ENCODE measurements at regions not wholly inside any gene's neighbourhood (a gene's known extent, or its start where the extent isn't known, plus 50 kb on each side); places are given as distances from the start of the nearest gene placed in this dataset.

DNA sequence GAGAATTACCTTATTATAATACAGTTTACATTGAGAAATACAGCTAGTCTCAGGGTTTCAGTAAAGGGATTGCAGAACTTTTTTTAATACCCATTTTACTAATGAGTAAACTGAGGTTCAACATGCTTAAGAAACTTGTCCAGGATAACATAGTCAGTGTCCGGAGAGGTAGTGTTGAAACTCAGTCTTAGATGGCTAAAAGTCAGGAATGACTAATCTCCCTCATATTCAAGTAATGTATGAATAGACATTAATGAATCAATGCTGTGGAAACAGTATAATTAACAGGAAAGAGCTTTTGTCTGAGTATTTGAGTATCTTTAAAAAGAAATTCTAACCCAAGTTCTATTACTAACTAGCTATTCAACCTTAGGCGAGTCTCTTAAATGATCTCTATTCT, 397.6 kb downstream of the PLA2G4A start:
- Histone ChIP-seq H3K36me3 (no peaks in the 10 kb centered on the region), H3K4me1 (no peaks in the 10 kb centered on the region), H3K9me3 (peaks cover 0 to 26% (median 17%) of the 10 kb centered on the region in 8 donors), H3K27ac (no peak overlapping the region), H3K27me3 (replicated peaks in 1 of 7) (no peaks in the 10 kb centered on the region), H3K4me3 (no peak overlapping the region)
- no peak for DNase-seq
- no peak for TF ChIP-seq CTCF (IDR thresholded peaks at IDR 0.05 in 8 of 11, conservative IDR thresholded peaks at IDR 0.05 in 3 of 11)
- 44 to 93% (median 59%) methylated on average over 2 of the region's 2 CpGs for WGBS, 5 donors
- intact Hi-C loops (cut with DNase I; ENCODE audit: low total_unique reads), result no loop called here

DNA sequence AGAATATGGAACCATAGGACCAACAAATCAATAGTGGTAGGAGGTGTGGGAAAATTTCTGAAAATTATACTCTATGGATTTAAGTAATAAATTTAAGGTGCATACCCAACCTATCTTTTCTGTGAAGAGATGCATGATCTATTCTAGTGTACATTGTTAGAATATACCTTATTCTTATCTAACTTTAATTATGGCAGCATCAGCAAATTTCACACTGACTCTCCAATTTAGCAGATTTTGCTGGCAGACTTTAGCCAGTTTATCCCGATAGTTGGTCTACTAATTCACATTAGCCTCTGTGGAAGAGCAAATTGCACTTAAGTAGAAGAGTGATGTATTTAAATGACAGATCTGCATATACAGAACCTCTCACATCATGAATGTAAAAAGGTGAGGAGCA, 400.0 kb downstream of the PLA2G4A start:
- Histone ChIP-seq H3K27me3 (replicated peaks in 1 of 7) (no peaks in the 10 kb centered on the region), H3K4me3 (no peak overlapping the region), H3K36me3 (no peaks in the 10 kb centered on the region), H3K4me1 (no peaks in the 10 kb centered on the region), H3K27ac (no peak overlapping the region), H3K9me3 (peaks cover 0 to 5% (median 1%) of the 10 kb centered on the region in 8 donors)
- intact Hi-C loops (cut with DNase I; ENCODE audit: low total_unique reads), result no loop called here
- TF ChIP-seq POLR2AphosphoS5 (IDR thresholded peaks at IDR 0.05), result no peak
- 79 to 96% (median 89%) methylated on average over 1 of the region's 1 CpG for WGBS, 5 donors
- no peak for DNase-seq

- TF ChIP-seq POLR2AphosphoS5 (IDR thresholded peaks at IDR 0.05) (no peak), POLR2A (IDR thresholded peaks at IDR 0.05) (no peak), CTCF (IDR thresholded peaks at IDR 0.05 in 8 of 11, conservative IDR thresholded peaks at IDR 0.05 in 3 of 11) (no peak)
- H3K27ac ChIP-seq, result no peak overlapping the region
- intact Hi-C loops (cut with DNase I; ENCODE audit: low total_unique reads), result no loop called here
- no peak for DNase-seq
- H3K4me1 ChIP-seq, result no peaks in the 10 kb centered on the region
- no peak overlapping the region for H3K4me3 ChIP-seq
- H3K36me3 ChIP-seq, result no peaks in the 10 kb centered on the region
- no peaks in the 10 kb centered on the region for H3K9me3 ChIP-seq
- H3K27me3 ChIP-seq (replicated peaks in 1 of 7), result no peaks in the 10 kb centered on the region
Measured at GRCh38 chr1:187229496-187229895, 400.7 kb downstream of the PLA2G4A start.

- 73 to 80% (median 77%) methylated on average over 1 of the region's 1 CpG for WGBS, 5 donors
Measured at GRCh38 chr1:187234706-187235105, 406.0 kb downstream of the PLA2G4A start.

More at GRCh38 chr1:187234706-187235105, 406.0 kb downstream of the PLA2G4A start:
- H3K4me3 ChIP-seq, result no peak overlapping the region
- TF ChIP-seq POLR2A (IDR thresholded peaks at IDR 0.05), result no peak
- TF ChIP-seq CTCF (IDR thresholded peaks at IDR 0.05 in 8 of 11, conservative IDR thresholded peaks at IDR 0.05 in 3 of 11), result no peak
- H3K27ac ChIP-seq, result no peak overlapping the region
- H3K27me3 ChIP-seq (replicated peaks in 1 of 7), result no peaks in the 10 kb centered on the region
- DNase-seq, result no peak
- no peaks in the 10 kb centered on the region for H3K4me1 ChIP-seq
- H3K36me3 ChIP-seq, result no peaks in the 10 kb centered on the region
- no peaks in the 10 kb centered on the region for H3K9me3 ChIP-seq
- intact Hi-C loops (cut with DNase I; ENCODE audit: low total_unique reads), result no loop called here
